GM10248 (cell line): ENCODE measurements at regions not wholly inside any gene's neighbourhood (a gene's known extent, or its start where the extent isn't known, plus 50 kb on each side); places are given as distances from the start of the nearest gene placed in this dataset.

Experiments
- CTCF ChIA-PET: fragments of 300-600 bp; sonication (Branson Sonifier 250); formaldehyde crosslinking; extraction: SDS; loops from one replicate; lab custom pipeline; 2021; ENCODE audit warnings: antibody characterized with exemption; lab: Yijun Ruan, JAX
- POLR2A ChIA-PET: fragments of 350-650 bp; sonication (Branson Sonifier 250); formaldehyde crosslinking; extraction: SDS; loops from one replicate; lab custom pipeline; 2020; ENCODE audit warnings: antibody characterized with exemption; lab: Yijun Ruan, JAX
- DNase-seq: peaks from one replicate; pipeline ENCODE4 v3.0.0; 2012; ENCODE audit errors: extremely low spot score
- TF ChIP-seq, protein P1 (sequence below): IDR thresholded peaks from 2 replicates; pipeline ENCODE4 v1.5.1; 2012; ENCODE audit warnings: mild to moderate bottlenecking, low read depth; ENCODE audit errors: extremely low read depth, missing control alignments, control extremely low read depth

- POLR2A ChIA-PET, result no interaction called here
- CTCF ChIA-PET, result interaction anchor here (0.9 to 1.7 kb wide), 6 partner anchors 9 to 34 kb away, joined by 3 to 6 read pairs (median 4); no protein-coding TSS in a partner anchor
- no peak for DNase-seq
- TF ChIP-seq, protein P1, sequence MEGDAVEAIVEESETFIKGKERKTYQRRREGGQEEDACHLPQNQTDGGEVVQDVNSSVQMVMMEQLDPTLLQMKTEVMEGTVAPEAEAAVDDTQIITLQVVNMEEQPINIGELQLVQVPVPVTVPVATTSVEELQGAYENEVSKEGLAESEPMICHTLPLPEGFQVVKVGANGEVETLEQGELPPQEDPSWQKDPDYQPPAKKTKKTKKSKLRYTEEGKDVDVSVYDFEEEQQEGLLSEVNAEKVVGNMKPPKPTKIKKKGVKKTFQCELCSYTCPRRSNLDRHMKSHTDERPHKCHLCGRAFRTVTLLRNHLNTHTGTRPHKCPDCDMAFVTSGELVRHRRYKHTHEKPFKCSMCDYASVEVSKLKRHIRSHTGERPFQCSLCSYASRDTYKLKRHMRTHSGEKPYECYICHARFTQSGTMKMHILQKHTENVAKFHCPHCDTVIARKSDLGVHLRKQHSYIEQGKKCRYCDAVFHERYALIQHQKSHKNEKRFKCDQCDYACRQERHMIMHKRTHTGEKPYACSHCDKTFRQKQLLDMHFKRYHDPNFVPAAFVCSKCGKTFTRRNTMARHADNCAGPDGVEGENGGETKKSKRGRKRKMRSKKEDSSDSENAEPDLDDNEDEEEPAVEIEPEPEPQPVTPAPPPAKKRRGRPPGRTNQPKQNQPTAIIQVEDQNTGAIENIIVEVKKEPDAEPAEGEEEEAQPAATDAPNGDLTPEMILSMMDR, result no peak
These were observed 284.9 kb upstream of the TBL1XR1 start for GRCh38 chr3:177482048-177482691.

GRCh38 chr3:177483182-177483967 lies 286.1 kb upstream of the TBL1XR1 start:
- POLR2A ChIA-PET, result no interaction called here
- DNase-seq, result no peak
- CTCF ChIA-PET, result interaction anchor here (1.0 to 1.7 kb wide), 5 partner anchors 12 to 433 kb away, joined by 3 to 6 read pairs (median 4); no protein-coding TSS in a partner anchor
- TF ChIP-seq, protein P1, result no peak

DNA sequence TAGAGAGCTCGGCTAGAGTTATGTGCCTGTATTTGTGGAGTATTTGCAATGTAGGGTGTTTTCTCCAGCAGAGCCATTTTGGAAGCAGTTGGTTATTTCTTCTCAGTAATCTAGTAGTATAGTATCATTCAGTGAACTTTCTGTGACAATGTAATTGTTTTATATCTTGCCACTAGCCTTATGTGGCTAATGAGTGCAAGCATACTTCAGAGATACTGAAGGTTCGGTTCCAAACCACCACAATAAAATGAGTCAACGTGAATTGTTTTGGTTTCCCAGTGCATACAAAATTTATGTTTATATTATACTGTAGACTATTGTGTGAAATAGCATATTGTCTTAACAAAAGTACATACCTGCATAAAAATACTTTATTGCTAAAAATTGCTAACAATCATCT lies 286.9 kb upstream of the TBL1XR1 start:
- TF ChIP-seq, protein P1, result no peak
- DNase-seq, result no peak
- CTCF ChIA-PET, result interaction anchor here (1.0 to 1.7 kb wide), 2 partner anchors 14 to 434 kb away, joined by 3 to 6 read pairs; no protein-coding TSS in a partner anchor
- POLR2A ChIA-PET, result no interaction called here

GRCh38 chr3:177484926-177485325 lies 287.6 kb upstream of the TBL1XR1 start:
- ChIA-PET CTCF (interaction anchor here (1.3 to 1.4 kb wide), 2 partner anchors 24 to 433 kb away, joined by 3 read pairs; no protein-coding TSS in a partner anchor), POLR2A (no interaction called here)

DNA sequence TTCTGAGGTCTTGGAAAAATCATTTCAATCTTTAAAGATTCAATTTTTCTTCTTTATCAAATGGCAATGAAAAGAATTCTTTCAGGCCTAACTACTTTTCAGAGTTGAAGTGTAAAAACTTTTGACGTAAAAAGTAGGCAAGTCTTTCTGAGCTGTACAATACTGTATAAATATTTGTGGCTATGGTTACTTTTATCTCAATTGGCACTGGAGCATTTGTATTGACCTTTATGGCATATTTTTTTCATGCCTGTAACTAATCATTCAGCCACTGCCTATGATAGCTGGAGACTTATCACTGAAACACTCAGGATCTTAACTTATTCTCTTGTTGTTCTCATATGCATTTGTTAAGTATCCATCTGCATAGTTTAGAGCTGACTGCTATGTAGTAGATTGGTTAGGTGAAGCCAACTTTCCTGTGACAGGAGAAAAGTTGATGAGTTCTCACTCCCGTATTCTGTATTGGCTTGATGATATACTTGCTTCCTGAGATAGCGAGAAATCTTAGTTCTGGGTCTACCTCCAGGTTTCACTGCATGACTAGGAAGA lies 290.4 kb upstream of the TBL1XR1 start:
- ChIA-PET POLR2A (no interaction called here), CTCF (no interaction called here)
- DNase-seq, result no peak
- TF ChIP-seq, protein P1, result no peak

More at GRCh38 chr3:177484926-177485325, 287.6 kb upstream of the TBL1XR1 start:
- DNase-seq, result no peak
- TF ChIP-seq, protein P1, result no peak

DNA sequence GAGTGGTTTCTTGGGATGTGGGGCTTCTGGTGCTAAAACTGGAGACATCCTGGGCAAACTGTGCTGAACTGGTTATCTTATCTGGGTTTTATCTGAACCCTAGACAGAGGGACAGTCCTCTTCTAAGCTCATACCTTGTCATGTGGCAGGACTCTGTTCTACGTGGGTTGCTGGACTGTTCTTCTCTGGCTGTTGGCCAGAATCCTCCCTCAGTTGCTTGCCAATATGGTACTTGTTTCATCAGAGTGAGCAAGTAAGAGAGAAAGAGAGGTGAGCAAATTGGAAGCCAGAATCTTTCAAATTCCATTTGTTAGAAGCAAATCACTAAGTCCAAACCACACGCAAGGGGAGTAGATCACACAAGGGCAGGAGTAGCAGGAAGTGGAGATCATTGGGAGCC lies 291.5 kb upstream of the TBL1XR1 start:
- ChIA-PET CTCF (interaction anchor here (1.9 kb wide), 1 partner anchor 10 kb away, joined by 9 read pairs; no protein-coding TSS in a partner anchor), POLR2A (no interaction called here)
- TF ChIP-seq, protein P1, result no peak
- DNase-seq, result no peak
